ENCODE measurements at regions not wholly inside any gene's neighbourhood (a gene's known extent, or its start where the extent isn't known, plus 50 kb on each side); places are given as distances from the start of the nearest gene placed in this dataset.
"Not testable (repeated sequence)": the region's sequence is repeated elsewhere in the genome, so short reads cannot be mapped to it uniquely, and the experiment has no call there.

GRCh38 chr4:33931026-33931425, 2313.3 kb downstream of the ARAP2 start:
- in situ Hi-C loops (cut with MboI; ENCODE audit: low sequenced_read_pairs in 4 of 4) (no loop called here), intact Hi-C loops (cut with DNase I; ENCODE audit: low total_unique reads) (no loop called here)
- DNase-seq (no peak), ATAC-seq (no peak)
- Histone ChIP-seq H3K27me3 (no peaks in the 10 kb centered on the region), H3K36me3 (no peaks in the 10 kb centered on the region), H3K4me1 (no peaks in the 10 kb centered on the region), H3K4me3 (no peak overlapping the region), H3K9me3 (no peaks in the 10 kb centered on the region), H3K27ac (no peak overlapping the region)
- TF ChIP-seq CTCF (IDR thresholded peaks at IDR 0.05 in 4 of 5, conservative IDR thresholded peaks at IDR 0.05 in 1 of 5) (no peak), POLR2A (IDR thresholded peaks at IDR 0.05) (no peak)

- Histone ChIP-seq H3K4me3 (no peak overlapping the region), H3K27ac (no peak overlapping the region), H3K36me3 (no peaks in the 10 kb centered on the region), H3K27me3 (no peaks in the 10 kb centered on the region), H3K4me1 (no peaks in the 10 kb centered on the region), H3K9me3 (no peaks in the 10 kb centered on the region)
- intact Hi-C loops (cut with DNase I; ENCODE audit: low total_unique reads) (no loop called here), in situ Hi-C loops (cut with MboI; ENCODE audit: low sequenced_read_pairs in 4 of 4) (no loop called here)
- DNase-seq (no peak), ATAC-seq (no peak)
- no peak for TF ChIP-seq POLR2A (IDR thresholded peaks at IDR 0.05)
- TF ChIP-seq CTCF (IDR thresholded peaks at IDR 0.05 in 4 of 5, conservative IDR thresholded peaks at IDR 0.05 in 1 of 5), result no peak
Observed at GRCh38 chr4:33940281-33940680, 2304.0 kb downstream of the ARAP2 start.

- in situ Hi-C loops (cut with MboI; ENCODE audit: low sequenced_read_pairs in 4 of 4), result no loop called here
- no peak for TF ChIP-seq POLR2A (IDR thresholded peaks at IDR 0.05)
- intact Hi-C loops (cut with DNase I; ENCODE audit: low total_unique reads), result no loop called here
Observed at GRCh38 chr4:33941854-33942253, 2302.5 kb downstream of the ARAP2 start.

GRCh38 chr4:33948921-33949320, 2295.4 kb downstream of the ARAP2 start:
- ATAC-seq (no peak), DNase-seq (no peak)
- no peak overlapping the region for H3K4me3 ChIP-seq
- TF ChIP-seq POLR2A (IDR thresholded peaks at IDR 0.05), result no peak
- no peak for TF ChIP-seq CTCF (IDR thresholded peaks at IDR 0.05 in 4 of 5, conservative IDR thresholded peaks at IDR 0.05 in 1 of 5)
- in situ Hi-C loops (cut with MboI; ENCODE audit: low sequenced_read_pairs in 4 of 4), result no loop called here
- H3K27ac ChIP-seq, result no peak overlapping the region
- no peaks in the 10 kb centered on the region for H3K9me3 ChIP-seq
- H3K27me3 ChIP-seq, result no peaks in the 10 kb centered on the region
- intact Hi-C loops (cut with DNase I; ENCODE audit: low total_unique reads), result no loop called here
- H3K36me3 ChIP-seq, result no peaks in the 10 kb centered on the region
- no peaks in the 10 kb centered on the region for H3K4me1 ChIP-seq

More at GRCh38 chr4:33941854-33942253, 2302.5 kb downstream of the ARAP2 start:
- Histone ChIP-seq H3K36me3 (no peaks in the 10 kb centered on the region), H3K27ac (no peak overlapping the region), H3K9me3 (no peaks in the 10 kb centered on the region), H3K4me1 (no peaks in the 10 kb centered on the region), H3K27me3 (no peaks in the 10 kb centered on the region), H3K4me3 (no peak overlapping the region)
- ATAC-seq (no peak), DNase-seq (no peak)

GRCh38 chr4:33953848-33954247, 2290.5 kb downstream of the ARAP2 start:
- DNase-seq; H3K27ac ChIP-seq; intact Hi-C loops (cut with DNase I; ENCODE audit: low total_unique reads); H3K9me3 ChIP-seq; H3K4me1 ChIP-seq; H3K36me3 ChIP-seq; in situ Hi-C loops (cut with MboI; ENCODE audit: low sequenced_read_pairs in 4 of 4); H3K27me3 ChIP-seq; ATAC-seq; H3K4me3 ChIP-seq: not testable (repeated sequence)

GRCh38 chr4:33954759-33955158, 2289.6 kb downstream of the ARAP2 start:
- Histone ChIP-seq H3K4me1 (no peaks in the 10 kb centered on the region), H3K27me3 (no peaks in the 10 kb centered on the region), H3K27ac (no peak overlapping the region), H3K9me3 (no peaks in the 10 kb centered on the region), H3K36me3 (no peaks in the 10 kb centered on the region), H3K4me3 (no peak overlapping the region)
- in situ Hi-C loops (cut with MboI; ENCODE audit: low sequenced_read_pairs in 4 of 4) (no loop called here), intact Hi-C loops (cut with DNase I; ENCODE audit: low total_unique reads) (no loop called here)
- DNase-seq, result no peak
- no peak for ATAC-seq
- no peak for TF ChIP-seq POLR2A (IDR thresholded peaks at IDR 0.05)
- no peak for TF ChIP-seq CTCF (IDR thresholded peaks at IDR 0.05 in 4 of 5, conservative IDR thresholded peaks at IDR 0.05 in 1 of 5)
